Ecto neural progenitor cell (in vitro differentiated cells): ENCODE measurements at regions not wholly inside any gene's neighbourhood (a gene's known extent, or its start where the extent isn't known, plus 50 kb on each side); places are given as distances from the start of the nearest gene placed in this dataset.

Experiments used
- DNase-seq: peaks from one replicate; pipeline ENCODE4 v3.0.0-alpha.2; 2018; ENCODE audit warnings: low spot score

- DNase-seq: no peak
Observed at GRCh38 chr16:66014221-66014620, 352.3 kb upstream of the CDH5 start.

- no peak for DNase-seq
Observed at GRCh38 chr16:66013486-66013885, 353.0 kb upstream of the CDH5 start.

GRCh38 chr16:66008136-66008535 lies 358.4 kb upstream of the CDH5 start:
- no peak for DNase-seq

- no peak for DNase-seq
Observed at GRCh38 chr16:66007717-66008116, 358.8 kb upstream of the CDH5 start.

GRCh38 chr16:66006485-66006884 lies 360.0 kb upstream of the CDH5 start:
- no peak for DNase-seq

DNA sequence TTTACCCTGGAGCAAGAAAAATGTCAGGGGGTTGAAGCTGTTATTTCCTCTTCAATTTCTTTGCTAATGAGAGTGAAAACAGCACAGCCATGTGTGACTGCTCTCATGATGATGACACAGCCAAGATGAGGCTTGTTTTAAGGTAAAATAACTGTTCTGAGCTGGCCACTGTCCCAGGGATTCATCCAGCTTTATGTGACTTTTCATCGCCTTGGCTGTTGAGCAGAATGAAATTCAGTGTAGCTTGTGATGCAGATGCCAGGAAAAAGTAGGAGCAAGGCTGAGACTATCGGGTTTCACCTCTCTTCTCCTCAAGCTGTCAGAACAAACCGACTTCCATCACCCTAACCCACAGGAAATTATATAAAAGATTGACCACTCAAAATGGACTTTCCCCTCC lies 361.8 kb upstream of the CDH5 start:
- no peak for DNase-seq

DNA sequence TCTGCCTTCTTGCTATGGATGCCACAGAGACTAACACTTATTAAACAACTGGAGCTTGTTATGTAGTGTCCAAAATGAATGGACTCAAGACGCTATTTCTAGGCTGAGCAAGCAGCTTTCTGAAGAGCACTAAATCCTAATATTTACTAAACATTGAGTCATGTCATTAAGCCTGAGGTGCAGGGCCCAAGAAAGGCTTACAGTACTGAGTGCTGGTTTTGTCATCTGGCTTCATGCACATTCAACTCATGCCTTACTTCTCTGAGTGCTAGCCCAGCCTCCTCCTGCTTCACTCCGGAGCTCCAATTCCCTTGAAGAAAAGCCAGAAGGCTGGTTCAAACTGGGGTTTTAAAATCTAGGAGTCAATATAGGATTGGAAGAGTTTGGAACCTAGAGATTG lies 363.3 kb upstream of the CDH5 start:
- no peak for DNase-seq

GRCh38 chr16:66002601-66003000 lies 363.9 kb upstream of the CDH5 start:
- DNase-seq: no peak

DNA sequence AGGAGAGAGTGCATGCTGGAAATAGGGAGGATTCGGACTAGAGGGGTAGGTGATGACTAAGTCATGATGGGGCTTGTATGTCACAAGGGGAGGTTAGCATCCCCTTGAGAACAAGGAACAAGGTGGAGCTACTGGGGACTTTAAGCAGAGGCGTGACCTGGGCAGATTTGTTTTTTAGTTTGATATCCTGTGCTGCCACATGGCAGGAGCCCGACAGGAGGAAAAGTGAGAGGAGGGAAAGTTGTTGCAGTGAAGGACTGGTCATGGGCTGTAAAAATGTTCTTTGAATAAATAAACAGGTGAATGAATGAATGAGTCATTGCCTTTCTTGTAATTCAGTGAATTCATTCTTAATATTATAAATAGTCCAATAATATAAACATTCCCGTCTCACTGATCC lies 365.1 kb upstream of the CDH5 start:
- no peak for DNase-seq

DNA sequence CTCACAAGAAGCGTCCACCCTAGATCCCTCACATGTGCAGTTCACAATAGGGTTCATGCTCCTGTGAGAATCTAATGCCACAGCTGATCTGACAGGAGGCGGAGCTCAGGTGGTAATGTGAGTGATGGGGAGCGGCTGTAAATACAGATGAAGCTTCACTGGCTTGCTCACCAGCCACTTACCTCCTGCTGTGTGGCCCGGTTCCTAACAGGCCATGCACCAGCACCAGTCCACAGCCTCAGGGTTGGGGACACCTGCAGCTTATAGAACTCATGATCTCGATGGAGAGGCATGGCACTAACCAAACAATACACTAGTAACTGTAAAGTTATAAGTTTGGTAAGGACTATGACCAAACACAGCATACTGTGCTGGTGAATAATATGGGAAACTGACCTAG lies 368.0 kb upstream of the CDH5 start:
- DNase-seq: no peak

GRCh38 chr16:65994291-65994690 lies 372.2 kb upstream of the CDH5 start:
- no peak for DNase-seq

- DNase-seq: no peak
Observed at GRCh38 chr16:65991149-65991701, 375.3 kb upstream of the CDH5 start.

GRCh38 chr16:65989861-65990604 lies 376.5 kb upstream of the CDH5 start:
- DNase-seq: no peak

DNA sequence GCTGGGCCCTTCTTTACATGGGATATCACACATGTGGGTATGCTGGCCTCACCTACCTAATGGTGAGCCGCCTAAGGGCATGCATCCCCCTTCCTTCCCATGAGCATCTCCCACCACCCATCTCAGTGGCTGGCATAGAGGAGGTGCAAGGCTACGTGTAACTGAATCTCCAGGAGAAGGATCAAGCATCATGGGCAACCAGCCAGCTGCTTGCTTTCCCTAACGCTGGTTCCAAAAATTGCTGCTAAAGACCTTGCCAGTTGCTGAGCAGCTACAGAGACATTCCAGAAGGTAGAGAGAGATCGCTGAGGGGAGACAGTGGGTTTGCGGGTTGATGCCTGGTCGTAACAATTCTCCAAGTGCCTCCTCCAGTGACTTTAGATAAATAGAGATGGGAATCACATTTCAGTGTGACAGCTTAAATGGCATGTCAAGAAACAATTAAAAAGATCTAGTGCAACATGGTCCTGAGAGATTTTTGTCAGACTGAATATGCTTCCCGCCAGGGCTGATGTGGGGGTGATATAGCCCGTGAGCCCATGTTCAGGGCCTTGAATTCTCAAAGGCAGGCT lies 378.4 kb upstream of the CDH5 start:
- DNase-seq: no peak

GRCh38 chr16:65984296-65984695 lies 382.2 kb upstream of the CDH5 start:
- no peak for DNase-seq

DNA sequence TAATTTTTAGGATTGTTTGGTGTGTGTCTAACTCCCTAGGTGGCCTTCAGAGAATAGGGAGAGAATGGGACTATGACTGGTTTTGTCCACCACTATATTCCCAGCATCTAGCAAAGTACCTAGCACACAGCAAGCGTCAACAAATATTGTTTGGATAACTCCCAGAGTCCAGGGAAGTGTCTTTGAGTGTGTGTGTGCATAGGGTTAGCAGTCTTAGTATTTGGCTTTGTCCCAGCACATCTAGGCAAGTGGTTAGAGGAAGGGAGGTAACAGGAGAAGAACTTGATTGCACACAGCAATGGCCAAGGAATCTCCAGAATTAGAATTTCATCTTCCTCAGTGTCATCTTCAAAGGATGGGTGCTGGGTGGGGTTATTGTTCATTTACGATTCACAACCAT lies 385.4 kb upstream of the CDH5 start:
- no peak for DNase-seq

DNA sequence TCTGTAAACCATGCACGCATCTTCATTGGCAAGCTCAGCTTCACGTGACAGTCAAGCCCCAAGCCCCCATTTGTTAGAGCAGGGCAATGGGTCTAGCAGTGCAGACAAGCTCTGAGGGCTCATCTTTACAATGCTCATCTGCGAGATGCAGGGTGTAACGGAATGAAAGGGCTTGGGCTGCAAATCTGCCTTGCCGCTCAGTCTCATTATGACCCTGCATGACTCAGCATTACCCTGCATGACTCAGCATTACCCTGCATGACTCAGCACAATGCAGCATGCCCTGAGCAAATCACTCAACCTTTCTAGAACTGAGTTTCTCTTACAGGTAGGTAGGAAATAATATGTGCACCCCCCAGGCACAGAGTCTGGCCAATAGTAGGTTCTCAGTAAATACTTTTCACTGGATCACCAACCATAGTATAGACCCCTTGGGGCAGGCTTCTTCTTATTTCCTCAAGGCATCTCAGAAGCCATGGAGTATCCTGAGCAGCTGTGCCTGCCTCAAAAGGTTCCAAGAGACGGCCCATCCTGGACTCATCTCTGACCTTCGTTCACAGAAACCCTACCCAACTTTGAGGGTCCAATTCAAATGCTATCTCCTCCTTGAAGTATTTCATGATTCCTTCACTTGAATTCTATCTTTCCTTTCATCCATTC lies 391.3 kb upstream of the CDH5 start:
- no peak for DNase-seq

GRCh38 chr16:65967376-65967775 lies 399.1 kb upstream of the CDH5 start:
- no peak for DNase-seq

GRCh38 chr16:65965628-65966027 lies 400.9 kb upstream of the CDH5 start:
- DNase-seq: no peak

DNA sequence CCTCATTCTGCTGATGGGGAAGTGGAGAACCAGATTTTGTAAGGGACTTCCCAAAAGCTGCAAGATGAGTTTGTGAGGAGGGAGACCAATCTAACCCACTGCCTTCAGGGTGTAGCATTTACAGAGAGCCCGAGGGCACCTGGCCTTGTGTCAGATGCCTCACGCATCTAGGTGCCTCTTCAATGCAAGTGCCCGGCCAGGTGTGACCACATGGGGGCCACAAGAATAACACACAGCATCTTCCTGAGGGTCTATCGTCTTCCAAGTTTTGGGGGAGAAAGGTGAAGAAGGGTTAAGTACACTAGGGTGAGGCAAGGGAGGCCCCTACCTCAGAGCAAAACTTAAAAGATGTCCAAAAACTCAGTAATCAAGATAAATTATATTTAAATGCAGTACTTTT lies 401.7 kb upstream of the CDH5 start:
- DNase-seq: no peak

GRCh38 chr16:65961476-65962143 lies 404.9 kb upstream of the CDH5 start:
- DNase-seq: no peak

DNA sequence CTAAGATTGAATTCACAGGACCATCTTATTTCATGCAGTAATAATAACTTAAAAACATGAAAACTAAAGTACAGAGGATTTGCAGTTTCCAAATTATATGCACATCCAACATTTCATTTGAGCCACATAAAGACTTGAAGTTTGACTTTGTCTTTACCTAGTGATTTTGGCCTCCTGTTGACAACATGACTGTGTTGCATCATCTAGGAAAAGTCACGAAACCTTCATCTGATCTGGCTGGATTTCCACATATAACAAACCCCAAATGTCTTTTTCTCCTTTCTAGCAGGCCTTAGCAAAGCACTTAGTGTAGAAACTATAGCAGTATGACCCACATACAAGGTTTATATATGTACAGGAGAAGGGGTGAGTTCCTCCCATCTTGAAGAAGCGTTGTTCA lies 406.5 kb upstream of the CDH5 start:
- DNase-seq: no peak

- DNase-seq: no peak
Observed at GRCh38 chr16:65958086-65958485, 408.4 kb upstream of the CDH5 start.
